ENCODE measurements at regions not wholly inside any gene's neighbourhood (a gene's known extent, or its start where the extent isn't known, plus 50 kb on each side); places are given as distances from the start of the nearest gene placed in this dataset.

DNA sequence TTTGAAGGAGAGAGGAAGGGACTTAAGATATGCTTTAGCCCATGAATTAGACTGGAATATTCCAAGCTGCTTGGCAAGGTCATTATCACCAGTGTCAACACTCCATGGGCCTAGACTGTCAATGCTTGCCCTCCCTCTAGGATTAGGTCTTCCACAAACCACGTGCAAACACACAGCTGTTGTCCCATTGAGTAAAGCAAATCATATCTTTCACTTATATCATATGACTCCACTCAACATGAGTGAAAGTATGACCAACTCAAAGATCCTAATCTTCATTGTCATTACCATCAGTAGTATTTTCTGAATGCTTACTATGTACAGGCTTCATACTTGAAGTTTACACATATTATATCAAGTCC, 57.0 kb upstream of the GRAMD2B start:
- intact Hi-C loops (cut with micrococcal nuclease) = no loop called here
- Histone ChIP-seq H3K27ac (ENCODE audit: insufficient read depth, low read depth, low read length) (no peak overlapping the region), H3K9ac (replicated peaks; ENCODE audit: extremely low read depth, insufficient read depth, low read length) (no peak overlapping the region), H3K79me2 (ENCODE audit: control insufficient read depth, insufficient read depth, low read length) (no peaks in the 10 kb centered on the region), H3K9me1 (replicated peaks; ENCODE audit: control insufficient read depth, extremely low read depth, insufficient read depth, low read length) (no peaks in the 10 kb centered on the region), H2AFZ (ENCODE audit: low read depth, low read length) (no peak overlapping the region), H3K4me2 (ENCODE audit: insufficient read depth, low read length) (no peak overlapping the region), H4K20me1 (replicated peaks; ENCODE audit: control insufficient read depth, extremely low read depth, insufficient read depth, low read length) (no peaks in the 10 kb centered on the region), H3K27me3 (ENCODE audit: control insufficient read depth in 2 of 2, insufficient read depth in 2 of 2, low read length in 2 of 2) (peaks cover 0 to 3% of the 10 kb centered on the region in 2 experiments), H3K4me3 (replicated peaks in 1 of 3; ENCODE audit: insufficient read depth in 1 of 3, low read depth in 1 of 3, low read length in 3 of 3) (no peak overlapping the region), H3K4me1 (ENCODE audit: control insufficient read depth, extremely low read depth, insufficient read depth, low read length) (no peaks in the 10 kb centered on the region), H3K9me3 (replicated peaks; ENCODE audit: control insufficient read depth, insufficient read depth, low read length) (no peaks in the 10 kb centered on the region), H3K36me3 (ENCODE audit: control insufficient read depth in 2 of 2, extremely low read depth in 1 of 2, insufficient read depth in 2 of 2, low read length in 2 of 2) (no peaks in the 10 kb centered on the region)
- no peak for TF ChIP-seq EZH2 (IDR thresholded peaks at IDR 0.05; ENCODE audit: borderline replicate concordance, low read depth, low read length, severe bottlenecking)
- TF ChIP-seq JUN (IDR thresholded peaks at IDR 0.05; ENCODE audit: borderline replicate concordance, insufficient read depth, insufficient read length, low read depth) = no peak
- no peak for TF ChIP-seq FOS (IDR thresholded peaks at IDR 0.05; ENCODE audit: borderline replicate concordance, insufficient read depth, low read length)
- TF ChIP-seq, protein P1, sequence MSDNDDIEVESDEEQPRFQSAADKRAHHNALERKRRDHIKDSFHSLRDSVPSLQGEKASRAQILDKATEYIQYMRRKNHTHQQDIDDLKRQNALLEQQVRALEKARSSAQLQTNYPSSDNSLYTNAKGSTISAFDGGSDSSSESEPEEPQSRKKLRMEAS (IDR thresholded peaks at IDR 0.05; ENCODE audit: insufficient read depth, insufficient read length) = no peak
- no peak for TF ChIP-seq MYC (IDR thresholded peaks at IDR 0.05; ENCODE audit: low read depth, low read length)
- TF ChIP-seq POLR2AphosphoS5 (IDR thresholded peaks at IDR 0.05; ENCODE audit: insufficient read depth, low read depth, low read length) = no peak
- TF ChIP-seq, protein P2, sequence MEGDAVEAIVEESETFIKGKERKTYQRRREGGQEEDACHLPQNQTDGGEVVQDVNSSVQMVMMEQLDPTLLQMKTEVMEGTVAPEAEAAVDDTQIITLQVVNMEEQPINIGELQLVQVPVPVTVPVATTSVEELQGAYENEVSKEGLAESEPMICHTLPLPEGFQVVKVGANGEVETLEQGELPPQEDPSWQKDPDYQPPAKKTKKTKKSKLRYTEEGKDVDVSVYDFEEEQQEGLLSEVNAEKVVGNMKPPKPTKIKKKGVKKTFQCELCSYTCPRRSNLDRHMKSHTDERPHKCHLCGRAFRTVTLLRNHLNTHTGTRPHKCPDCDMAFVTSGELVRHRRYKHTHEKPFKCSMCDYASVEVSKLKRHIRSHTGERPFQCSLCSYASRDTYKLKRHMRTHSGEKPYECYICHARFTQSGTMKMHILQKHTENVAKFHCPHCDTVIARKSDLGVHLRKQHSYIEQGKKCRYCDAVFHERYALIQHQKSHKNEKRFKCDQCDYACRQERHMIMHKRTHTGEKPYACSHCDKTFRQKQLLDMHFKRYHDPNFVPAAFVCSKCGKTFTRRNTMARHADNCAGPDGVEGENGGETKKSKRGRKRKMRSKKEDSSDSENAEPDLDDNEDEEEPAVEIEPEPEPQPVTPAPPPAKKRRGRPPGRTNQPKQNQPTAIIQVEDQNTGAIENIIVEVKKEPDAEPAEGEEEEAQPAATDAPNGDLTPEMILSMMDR (IDR thresholded peaks at IDR 0.05; ENCODE audit: extremely low read depth in 1 of 2, insufficient read depth in 1 of 2, low read depth in 1 of 2, low read length in 2 of 2) = no peak
- dilution Hi-C loops (cut with MboI; ENCODE audit: extremely low pct_ligation_motif_present, low sequenced_read_pairs) = no loop called here
- ChIA-PET POLR2A (interaction anchor here (0.6 kb wide), 1 partner anchor 13 kb away, joined by 5 read pairs; no protein-coding TSS in a partner anchor), CTCF (interaction anchor here (0.7 to 1.7 kb wide), 2 partner anchors 150 to 173 kb away, joined by 3 to 4 read pairs; no protein-coding TSS in a partner anchor)
- FAIRE-seq (no peak), DNase-seq (ENCODE audit: low read depth, low spot score) (no peak)
- BruUV-seq (replicated peaks) = no TSS peak

Measured in endothelial cell of umbilical vein (primary cell).